NCI-H1048 (cell line): ENCODE measurements at regions not wholly inside any gene's neighbourhood (a gene's known extent, or its start where the extent isn't known, plus 50 kb on each side); places are given as distances from the start of the nearest gene placed in this dataset.

Experiments used
- DNase-seq: peaks from one replicate; lab custom pipeline; 2025; lab: John Stamatoyannopoulos, UW

DNA sequence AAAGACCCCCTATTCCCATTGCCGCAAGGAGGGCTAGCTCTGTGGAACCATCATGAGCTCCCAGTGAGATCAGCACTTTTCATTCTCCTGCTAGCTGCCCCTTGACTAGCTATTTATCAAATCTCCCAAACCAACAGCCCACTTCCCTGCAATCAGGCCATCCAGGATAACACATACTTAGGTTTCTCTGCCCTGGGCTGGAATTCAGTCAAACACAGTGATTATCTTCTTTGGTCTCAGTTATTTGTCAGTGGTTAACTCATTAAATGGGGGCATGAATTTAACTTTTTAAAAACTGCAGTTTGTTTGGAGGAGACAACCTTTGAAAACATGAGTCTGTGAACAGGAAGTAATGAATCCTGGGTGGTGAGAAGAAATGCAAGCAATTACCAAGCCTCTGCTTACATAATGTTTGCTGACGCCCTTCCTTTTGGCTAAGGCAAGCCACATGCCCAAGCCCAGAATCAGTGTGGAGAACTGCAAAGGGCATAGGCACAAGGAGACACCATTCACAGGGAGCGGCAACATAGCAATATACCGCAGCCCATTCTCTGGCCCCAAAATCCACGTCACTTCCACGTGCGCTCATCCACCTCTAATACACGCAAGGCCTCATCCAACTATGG, 275.0 kb downstream of the DRD1 start:
- no peak for DNase-seq

DNA sequence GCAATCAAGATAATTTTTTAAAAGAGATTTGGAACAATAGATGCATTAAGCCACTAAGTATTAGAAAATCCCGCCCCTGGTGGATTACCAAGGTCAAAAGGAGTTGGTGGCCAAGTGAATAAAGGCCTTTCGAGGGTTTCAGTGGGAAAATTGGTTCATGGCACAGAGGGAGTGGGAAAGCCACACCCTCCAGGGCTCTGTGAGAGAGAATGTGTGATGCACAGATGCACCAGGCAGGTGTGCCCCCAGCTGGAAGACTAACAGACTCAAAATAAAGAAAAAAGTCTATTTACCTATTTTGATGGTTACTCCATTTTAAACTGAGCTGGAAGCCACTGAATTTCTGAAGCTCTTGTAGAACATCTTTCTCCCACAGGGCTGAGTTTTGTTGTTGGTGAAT, 278.0 kb downstream of the DRD1 start:
- DNase-seq = no peak

DNA sequence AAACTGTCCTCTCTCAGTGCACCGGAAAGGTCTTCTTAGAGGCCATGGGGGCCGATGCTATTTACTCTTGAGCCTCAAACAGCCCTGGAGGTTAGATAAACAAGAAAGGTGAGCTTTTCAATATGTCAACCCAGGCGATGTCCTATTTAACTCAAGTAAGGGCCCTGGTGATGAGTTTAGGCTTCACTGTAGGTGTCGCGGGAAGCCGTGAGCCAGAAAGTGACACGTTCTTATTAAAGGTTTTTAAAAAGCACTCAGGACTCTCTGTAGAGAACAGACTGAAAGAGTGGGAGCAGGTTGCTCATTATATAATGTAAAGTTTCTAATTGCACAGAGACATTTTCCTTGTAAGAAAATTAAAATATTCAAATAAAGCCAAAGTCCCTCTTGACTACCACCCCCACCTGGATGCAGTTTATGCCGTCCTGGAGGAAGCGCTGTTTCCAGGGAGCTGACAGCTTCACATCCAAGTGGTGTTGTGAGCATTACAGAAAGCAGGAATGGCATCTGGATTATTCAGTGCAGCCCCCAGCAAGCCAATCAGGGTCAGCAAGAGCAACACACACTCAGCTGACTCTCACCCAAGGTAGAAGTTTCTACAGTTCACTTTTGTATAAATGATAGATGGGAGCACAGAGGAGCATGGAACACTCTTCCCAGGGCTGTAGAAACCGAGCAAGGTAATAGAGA, 280.3 kb downstream of the DRD1 start:
- DNase-seq = no peak

DNA sequence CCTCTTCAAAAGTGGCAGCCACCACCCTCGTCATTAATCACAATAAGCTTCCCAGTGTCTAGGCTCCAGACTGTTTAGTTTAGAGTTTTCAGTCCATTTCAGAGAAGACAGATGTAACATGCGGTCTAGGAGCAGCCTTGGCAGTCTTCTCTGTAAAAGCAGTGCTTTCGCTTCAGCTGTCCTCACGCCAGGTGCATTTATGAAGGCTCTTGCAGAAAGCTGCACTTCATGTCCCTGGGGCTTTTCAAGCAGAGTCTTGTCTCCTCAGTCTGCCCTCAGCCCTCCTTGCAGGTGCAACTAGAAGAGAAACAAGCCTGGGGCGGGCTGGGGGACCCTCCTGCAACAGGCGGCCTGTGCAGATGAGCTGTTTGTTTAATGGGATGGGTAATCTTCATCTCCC, 281.9 kb downstream of the DRD1 start:
- DNase-seq = no peak

DNA sequence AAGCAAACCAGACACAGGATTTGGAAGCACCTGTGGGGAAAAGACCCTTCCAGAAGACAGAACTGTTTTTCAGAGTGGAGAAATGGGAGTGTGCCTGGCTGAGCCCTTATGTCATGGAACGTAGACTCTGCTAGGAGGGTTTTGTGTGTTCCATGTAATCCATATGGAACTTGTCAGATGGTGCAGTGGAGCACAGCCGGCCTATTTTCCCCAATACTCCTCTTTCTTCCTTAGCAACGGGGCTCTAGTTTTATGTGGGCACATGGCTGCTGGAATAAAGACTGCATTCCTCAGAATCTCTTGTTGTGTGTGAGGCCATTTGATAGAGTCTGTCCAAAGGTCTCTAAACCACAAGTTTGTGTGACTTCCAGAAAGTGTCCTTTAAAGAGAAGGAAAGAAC, 284.0 kb downstream of the DRD1 start:
- no peak for DNase-seq

DNA sequence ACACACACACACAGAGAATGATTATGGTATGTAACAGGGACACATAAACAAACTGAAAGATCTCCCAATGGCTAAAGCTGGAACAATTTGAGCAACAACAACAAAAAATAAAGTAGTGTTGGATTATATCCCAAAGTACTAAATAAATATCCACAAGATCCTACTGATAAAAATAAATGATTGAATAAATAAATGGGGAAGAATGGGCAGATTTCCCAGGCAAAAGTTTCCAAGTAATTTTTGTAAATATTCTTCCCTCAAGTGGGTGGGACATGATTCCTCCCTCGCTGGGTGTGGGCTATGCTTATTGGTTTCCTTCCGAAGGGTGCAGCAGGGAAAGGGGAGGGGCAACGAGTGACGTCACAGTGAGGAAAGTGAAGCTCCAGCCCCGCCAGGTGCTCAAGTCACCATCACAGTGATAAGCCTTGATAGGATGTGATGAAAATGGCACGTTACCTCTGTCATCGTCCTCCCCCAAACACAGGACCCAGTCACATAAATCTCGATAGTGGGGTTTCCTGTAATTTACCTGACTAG, 295.3 kb downstream of the DRD1 start:
- no peak for DNase-seq

DNA sequence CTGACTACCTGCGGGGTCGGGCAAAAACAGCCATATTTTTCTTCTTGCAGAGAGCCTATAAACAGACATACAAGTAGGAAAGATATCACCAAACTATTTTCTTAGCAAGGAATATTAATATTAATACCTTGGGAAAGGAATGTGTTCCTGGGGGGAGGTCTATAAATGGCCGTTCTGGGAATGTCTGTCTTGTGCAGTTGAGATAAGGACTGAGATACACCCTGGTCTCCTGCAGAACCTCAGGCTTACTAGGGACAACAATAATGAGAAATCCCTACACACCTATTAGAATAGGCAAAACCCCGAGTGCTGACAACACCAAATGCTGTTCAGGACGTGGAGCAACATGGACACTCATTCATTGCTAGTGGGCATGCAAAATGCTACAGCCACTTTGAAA, 297.2 kb downstream of the DRD1 start:
- DNase-seq = no peak

DNA sequence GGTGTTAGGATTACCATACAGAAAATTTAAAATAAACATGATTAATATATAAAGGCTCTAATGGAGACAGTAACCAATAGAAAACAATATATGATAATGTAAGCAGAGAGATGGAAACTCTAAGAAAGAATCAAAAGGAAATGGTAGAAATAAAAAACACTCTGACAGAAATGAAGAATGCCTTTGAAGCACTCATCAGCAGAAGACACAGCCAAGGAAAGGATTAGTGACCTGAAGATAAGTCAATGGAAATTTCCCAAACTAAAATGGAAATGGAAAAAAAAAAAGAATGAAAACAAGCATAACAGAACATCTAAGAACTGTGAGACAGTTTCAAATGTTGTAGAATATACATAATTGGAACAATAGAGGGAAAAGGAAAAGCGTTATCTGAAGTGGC, 302.6 kb downstream of the DRD1 start:
- DNase-seq = no peak

DNA sequence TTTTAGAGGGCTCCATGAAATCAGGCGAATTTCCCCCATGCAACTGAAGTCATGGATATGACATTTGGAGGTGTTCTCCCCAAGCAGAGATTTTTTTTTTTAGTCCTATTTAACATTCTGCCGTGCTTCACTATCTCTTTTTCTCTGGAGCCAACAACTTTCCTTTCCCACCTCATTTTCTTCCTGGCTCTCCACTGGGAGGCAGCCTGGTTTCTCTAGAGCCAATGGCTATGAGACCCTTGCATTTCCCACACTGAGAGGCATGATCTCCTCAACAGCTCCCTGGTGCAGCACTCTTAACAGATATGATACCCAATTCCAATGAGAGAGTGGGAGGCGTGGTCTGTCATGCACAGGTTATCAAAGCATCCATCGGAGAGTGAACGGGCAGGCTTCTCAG, 310.8 kb downstream of the DRD1 start:
- DNase-seq = no peak

DNA sequence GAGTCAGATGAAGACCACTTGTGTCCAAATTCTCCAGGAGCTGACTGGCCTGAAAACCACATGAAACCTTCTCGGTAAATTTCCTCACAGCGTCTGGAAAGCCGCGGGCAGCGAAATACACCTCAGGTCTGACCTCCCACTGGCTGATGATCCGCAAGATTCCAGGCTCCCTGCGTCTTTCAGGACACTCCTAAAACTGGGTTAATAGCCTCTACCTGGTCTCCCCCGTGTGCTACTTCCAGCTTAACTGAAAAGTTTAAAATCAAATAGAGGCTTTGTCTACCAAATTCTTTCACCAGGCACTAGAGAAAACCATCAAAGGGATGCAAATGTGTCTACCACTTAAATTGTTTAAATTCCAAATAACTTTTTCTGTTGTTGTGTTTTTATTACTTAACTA, 312.6 kb downstream of the DRD1 start:
- no peak for DNase-seq

DNA sequence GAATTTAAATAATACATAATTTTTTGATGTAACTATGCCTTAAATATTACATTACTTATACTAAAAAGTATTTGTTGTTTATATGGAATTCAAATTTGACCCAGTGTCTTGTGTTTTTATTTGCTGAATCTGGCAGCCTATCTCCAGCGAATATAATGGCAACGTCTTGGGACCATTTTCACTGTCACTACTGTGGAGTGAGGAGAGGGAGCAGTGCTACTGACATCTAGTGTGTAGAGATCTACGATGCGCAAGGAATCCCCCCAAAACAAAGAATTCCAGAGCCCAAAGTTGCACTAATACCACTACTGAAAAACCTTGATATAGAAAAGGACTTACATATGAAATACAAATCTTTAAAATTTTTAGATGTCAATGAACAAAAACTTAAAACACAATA, 314.4 kb downstream of the DRD1 start:
- DNase-seq = no peak

DNA sequence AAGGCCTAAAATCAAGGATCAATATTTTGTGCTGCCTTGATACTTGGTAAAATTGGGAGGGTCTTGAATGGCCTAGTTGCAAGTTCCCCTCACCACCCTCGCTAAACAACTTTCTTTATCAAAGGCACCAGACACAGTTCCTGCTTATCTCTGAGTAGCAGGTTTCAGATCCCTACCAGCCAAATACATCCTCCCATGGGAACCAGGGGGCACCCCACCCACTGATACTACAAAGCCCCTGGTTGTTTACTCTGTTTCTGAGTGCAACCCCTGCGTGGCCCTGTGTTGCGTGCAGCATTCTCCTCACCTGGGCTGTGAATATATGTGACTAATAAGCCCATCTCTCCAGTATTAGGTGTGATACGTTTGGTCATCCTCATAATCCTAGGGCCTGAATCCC, 314.9 kb downstream of the DRD1 start:
- DNase-seq = no peak

DNA sequence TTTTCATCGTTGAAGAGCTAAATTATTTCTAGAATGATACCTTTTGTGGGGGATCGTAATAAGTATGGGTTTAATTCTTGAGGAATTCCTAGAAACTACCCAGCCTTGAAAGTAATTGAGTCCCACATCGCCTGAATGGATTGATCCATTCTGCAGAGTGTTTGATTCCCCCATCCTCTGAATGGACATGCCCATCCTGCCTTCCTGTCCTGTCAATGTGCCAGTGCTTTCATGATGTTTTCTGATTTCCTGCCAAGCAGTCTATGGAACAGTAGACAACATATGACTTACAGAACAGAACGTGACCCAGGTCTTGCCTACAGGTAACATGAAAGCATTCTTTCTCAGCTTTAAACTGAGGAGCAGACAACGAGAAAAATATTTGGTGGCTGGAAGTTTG, 319.2 kb downstream of the DRD1 start:
- no peak for DNase-seq

DNA sequence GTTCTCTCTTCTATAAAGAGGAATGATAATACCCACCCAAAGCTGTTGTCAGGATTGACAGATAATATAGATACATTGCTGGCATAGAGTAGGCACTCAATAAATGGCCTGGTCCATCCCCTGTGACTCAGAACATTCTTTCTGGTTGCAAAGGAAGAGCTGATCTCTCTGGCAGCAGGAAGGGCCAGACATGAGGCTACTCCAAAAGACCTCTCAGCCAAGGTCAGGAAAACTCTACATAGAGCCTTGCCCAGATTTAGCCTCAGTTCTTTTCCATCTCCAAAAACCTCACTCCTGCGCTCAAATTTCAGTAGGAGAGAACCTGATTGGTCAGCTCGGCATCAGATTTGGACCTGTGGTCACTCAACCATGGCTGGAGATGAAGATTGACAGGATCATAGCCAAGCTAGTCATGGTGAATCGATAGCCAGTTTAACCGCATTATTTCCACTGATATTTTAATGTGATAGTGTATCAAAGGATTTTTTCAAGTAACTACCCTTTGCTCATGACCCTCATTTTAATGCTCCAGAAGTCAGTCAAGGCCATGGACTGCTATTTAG, 319.6 kb downstream of the DRD1 start:
- DNase-seq = no peak

DNA sequence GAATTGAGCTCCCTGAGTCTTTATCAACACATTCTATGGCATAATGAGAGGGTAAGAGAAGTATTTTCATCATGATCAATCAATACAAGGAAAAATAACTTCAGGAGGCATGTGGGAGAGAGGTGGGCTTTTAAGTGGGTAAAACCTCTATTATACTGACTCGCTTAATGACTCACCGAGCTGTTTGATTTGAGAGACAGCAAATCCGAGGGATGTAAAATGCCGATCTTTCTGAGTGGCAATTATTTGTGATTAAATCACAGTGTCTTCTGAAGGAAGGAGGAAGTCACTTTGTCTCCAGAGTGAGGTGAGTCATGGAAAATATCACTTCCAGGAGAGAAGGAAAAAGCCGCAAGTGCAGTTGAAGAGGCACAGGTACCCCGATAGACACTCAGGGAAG, 320.4 kb downstream of the DRD1 start:
- DNase-seq = no peak

DNA sequence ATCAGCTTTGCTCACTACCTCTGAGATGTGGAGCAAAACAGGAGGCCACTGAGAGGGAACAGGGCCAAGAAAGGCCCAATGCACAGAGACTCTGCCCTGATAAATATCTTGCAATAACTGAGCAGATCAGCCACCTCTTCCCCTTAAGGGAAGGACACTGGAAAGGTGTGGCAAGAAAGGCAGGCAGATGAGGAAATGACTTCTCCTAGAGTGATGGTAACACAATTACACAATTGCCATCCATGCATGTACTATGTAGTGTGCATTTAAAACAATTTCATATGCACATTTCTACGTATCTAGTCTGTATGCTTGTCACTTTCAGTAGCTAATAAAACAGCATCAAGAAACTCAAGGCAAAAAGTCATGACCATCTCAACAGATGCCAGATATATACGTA, 322.5 kb downstream of the DRD1 start:
- DNase-seq = no peak

DNA sequence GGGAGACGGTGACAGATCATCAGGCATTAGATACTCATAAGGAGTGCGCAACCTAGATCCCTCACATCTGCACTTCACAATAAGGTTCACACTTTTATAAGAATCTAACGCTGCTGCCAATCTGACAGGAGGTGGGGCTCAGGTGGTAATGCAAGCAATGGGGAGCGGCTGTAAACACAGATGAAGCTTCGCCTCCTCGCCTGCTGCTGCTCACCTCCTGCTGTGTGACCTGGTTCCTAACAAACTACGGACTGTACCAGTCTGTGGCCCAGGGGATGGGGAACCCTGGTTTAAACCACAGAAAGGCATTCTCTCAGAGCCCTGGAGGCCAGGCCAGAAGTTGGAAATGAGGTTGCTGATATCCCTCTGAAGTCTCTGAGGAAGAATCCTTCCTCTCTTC, 323.6 kb downstream of the DRD1 start:
- no peak for DNase-seq

DNA sequence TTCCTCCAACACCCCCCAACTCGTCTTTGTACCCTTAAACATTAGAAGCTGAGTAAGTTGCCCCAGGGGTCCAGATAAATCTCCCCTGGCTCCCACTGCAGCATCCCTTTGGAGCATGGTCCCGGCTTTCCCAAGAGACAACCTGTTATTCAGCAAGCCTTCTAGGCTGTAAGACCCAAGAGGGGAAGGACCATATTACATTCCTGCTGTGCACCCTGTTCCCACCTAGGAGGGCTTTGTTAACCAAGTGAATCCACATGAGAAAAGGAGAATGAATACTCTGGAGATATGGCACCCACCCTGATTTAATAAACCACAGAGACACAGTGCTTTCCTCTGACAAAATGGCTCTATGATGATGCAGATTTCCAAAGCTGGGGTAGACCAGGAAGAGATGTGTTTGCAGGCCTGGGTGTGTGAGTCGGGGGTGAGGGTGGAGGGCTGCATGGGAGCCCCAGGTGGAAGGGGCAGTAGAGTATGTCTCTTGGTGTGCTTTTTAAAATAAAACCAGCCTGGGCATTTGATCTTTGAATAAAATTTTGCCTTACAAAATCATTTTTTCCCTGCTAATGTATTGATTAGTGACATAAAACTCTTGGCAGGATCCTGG, 325.2 kb downstream of the DRD1 start:
- DNase-seq = no peak

DNA sequence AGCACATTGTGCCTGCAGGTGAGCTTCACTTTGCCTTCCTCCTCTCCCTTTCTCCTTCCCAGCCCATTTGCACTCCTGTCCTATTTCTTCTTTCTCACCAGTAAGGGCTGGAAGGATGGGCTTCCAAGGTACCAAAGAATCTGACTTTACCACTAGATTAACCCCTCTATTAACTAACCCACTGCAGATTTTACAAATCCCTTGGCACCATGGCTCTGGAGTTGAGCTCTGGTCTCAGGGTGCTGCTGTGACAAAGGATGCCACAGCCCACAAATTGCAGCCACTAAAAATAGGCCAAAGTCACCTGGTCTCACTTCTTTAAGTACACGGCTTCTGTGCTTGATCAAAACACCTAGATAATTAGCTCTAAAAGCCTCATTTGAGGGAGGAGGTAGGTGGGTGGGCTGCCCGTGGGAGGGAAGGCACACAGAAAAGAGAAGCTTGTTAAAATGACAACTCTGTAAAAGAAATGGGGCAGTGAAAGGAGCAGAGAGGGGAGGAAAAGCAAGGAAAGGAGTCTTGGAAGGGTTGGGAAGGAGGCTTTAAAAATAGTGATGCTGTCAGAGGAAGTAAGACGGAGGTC, 327.4 kb downstream of the DRD1 start:
- no peak for DNase-seq

DNA sequence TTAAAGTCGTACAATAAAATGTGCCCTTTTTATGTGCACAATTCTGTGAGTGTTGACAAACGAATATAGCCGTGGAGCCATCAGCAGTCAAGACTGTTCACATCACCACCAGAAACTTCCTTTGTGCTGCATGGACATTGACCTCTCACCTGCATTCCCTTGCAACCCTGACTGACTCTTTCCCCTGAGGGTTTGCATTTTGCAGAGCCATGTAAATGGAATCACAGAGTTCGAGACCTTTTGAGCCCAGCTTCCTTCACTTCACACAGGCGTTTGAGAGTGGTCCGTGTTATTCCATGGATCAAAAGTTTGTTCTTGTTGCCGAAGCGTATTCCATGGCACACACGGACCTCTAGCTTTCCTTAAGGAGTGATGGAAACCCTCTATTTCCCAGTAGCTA, 328.2 kb downstream of the DRD1 start:
- DNase-seq = no peak

DNA sequence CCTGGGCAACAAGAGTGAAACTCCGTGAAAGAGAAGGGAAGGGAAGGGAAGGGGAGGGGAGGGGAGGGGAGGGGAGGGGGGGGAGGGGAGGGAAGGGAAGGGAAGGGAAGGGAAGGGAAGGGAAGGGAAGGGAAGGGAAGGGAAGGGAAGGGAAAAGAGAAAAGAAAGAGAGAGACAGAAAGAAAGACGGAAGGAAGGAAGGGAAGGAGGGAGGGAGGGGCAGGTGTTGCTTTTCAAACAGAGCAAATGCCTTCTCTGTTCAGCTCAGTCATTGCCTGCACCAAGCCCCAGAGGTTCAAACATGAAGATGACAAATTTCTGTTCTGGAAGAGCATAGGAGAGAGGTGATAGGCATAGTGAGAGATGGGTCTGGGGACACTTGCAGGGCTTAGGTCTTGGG, 330.0 kb downstream of the DRD1 start:
- DNase-seq = no peak

DNA sequence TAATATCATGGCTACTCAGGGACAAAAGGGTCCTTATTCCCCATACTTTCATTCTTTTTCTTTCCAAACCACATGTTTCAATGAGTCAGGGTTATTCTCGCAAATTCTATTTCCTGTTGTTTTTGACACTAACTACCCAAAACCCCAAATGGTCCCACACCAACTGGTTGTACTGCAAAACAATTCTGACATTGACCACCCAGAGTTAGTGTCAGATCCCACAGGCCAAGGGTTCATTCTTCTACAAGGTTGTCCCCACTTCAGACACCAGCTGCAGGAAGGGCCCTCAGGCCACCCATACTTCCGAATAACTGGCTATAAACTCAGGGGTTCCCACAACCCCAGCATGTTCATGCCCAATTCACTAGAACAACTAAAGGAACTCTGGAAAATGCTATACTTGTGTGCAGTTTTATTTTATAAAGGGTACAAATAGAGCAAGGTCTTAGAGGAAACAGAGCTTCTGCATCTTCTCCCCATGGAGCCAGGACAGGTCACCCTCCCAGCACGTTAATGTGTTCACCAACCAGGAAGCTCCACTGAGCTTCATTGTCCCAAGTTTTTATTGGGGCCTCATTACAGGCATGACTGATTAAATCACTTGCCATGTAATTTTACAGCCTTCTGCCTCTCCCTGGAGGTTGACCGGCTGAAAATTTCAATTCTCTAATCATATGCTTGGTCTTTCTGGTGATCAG, 334.8 kb downstream of the DRD1 start:
- no peak for DNase-seq
